DMS53 treated with DMSO at 0.1 percent for 48 hours (cell line): ENCODE measurements at regions not wholly inside any gene's neighbourhood (a gene's known extent, or its start where the extent isn't known, plus 50 kb on each side); places are given as distances from the start of the nearest gene placed in this dataset.

Experiments
- DNase-seq: peaks from one replicate; lab custom pipeline; 2025; ENCODE audit not compliant: unreplicated experiment; lab: John Stamatoyannopoulos, UW

- no peak for DNase-seq
Measured at GRCh38 chr2:225097035-225097434, 54.8 kb upstream of the DOCK10 start.
